GM23338 (cell line): ENCODE measurements at regions not wholly inside any gene's neighbourhood (a gene's known extent, or its start where the extent isn't known, plus 50 kb on each side); places are given as distances from the start of the nearest gene placed in this dataset.

ENCODE experiments used
- CREB1 ChIP-seq: fragments of 250-450 bp; sonication (Bioruptor Pico); IDR thresholded peaks from 2 replicates; pipeline ENCODE4 v1.5.0; 2020; ENCODE audit warnings: low read depth, mild to moderate bottlenecking, moderate library complexity
- CTCF ChIP-seq, 2 experiments: fragments of 200-600 bp in 1 of 2; sonication (generic) in 1 of 2; conservative IDR thresholded peaks; 2 replicates each; pipeline versions ENCODE4 v1.5.1 to v1.6.1; 2016 to 2017; ENCODE audit warnings: antibody characterized with exemption in 2 of 2, low read depth in 2 of 2, mild to moderate bottlenecking in 2 of 2, moderate library complexity in 1 of 2
- EZH2 ChIP-seq: fragments of 200-600 bp; sonication (generic); IDR thresholded peaks from one replicate; pipeline ENCODE4 v1.8.0; 2017; ENCODE audit warnings: antibody characterized with exemption, mild to moderate bottlenecking, low read depth; ENCODE audit not compliant: unreplicated experiment
- EZH2phosphoT487 ChIP-seq: fragments of 200-600 bp; sonication (generic); IDR thresholded peaks from one replicate; pipeline ENCODE4 v1.8.1; 2018; ENCODE audit warnings: antibody characterized with exemption; ENCODE audit not compliant: unreplicated experiment
- JUNB ChIP-seq: IDR thresholded peaks from one replicate; pipeline ENCODE4 v1.6.1; 2016; ENCODE audit warnings: antibody characterized with exemption; ENCODE audit not compliant: unreplicated experiment
- NANOG ChIP-seq: IDR thresholded peaks from 2 replicates; pipeline ENCODE4 v1.6.1; 2016; ENCODE audit warnings: antibody characterized with exemption, borderline replicate concordance
- POLR2AphosphoS5 ChIP-seq: IDR thresholded peaks from 2 replicates; pipeline ENCODE4 v1.6.1; 2016; ENCODE audit warnings: antibody characterized with exemption, low read depth
- STAT1 ChIP-seq: IDR thresholded peaks from one replicate; pipeline ENCODE4 v1.6.1; 2016; ENCODE audit warnings: antibody characterized with exemption; ENCODE audit not compliant: unreplicated experiment
- ZNF114 ChIP-seq: fragments of 250-450 bp; sonication (Bioruptor Pico); IDR thresholded peaks from 2 replicates; pipeline ENCODE4 v1.5.0; 2020; ENCODE audit warnings: mild to moderate bottlenecking, moderate library complexity
- ZNF331 ChIP-seq: fragments of 250-450 bp; sonication (Bioruptor Pico); IDR thresholded peaks from 2 replicates; pipeline ENCODE4 v1.5.0; 2020; ENCODE audit warnings: low read depth, mild to moderate bottlenecking, moderate library complexity
- TF ChIP-seq, protein P1 (sequence below): IDR thresholded peaks from one replicate; pipeline ENCODE4 v1.6.1; 2018; ENCODE audit warnings: antibody characterized with exemption; ENCODE audit not compliant: unreplicated experiment
- TF ChIP-seq, protein P2 (sequence below): IDR thresholded peaks from 2 replicates; pipeline ENCODE4 v1.6.1; 2016; ENCODE audit warnings: antibody characterized with exemption
- TF ChIP-seq, protein P3 (sequence below): fragments of 250-450 bp; sonication (Bioruptor Pico); IDR thresholded peaks from 2 replicates; pipeline ENCODE4 v1.5.0; 2020; ENCODE audit warnings: mild to moderate bottlenecking, moderate library complexity

- TF ChIP-seq CTCF (conservative IDR thresholded peaks at IDR 0.05; ENCODE audit: low read depth in 2 of 2) (no peak), NANOG (no peak), CREB1 (CRISPR knock-in tag) (no peak), JUNB (no peak), POLR2AphosphoS5 (no peak), EZH2phosphoT487 (no peak), EZH2 (peak; percentile 58), ZNF114 (no peak), ZNF331 (CRISPR knock-in tag) (no peak), STAT1 (no peak)
- TF ChIP-seq, protein P1, sequence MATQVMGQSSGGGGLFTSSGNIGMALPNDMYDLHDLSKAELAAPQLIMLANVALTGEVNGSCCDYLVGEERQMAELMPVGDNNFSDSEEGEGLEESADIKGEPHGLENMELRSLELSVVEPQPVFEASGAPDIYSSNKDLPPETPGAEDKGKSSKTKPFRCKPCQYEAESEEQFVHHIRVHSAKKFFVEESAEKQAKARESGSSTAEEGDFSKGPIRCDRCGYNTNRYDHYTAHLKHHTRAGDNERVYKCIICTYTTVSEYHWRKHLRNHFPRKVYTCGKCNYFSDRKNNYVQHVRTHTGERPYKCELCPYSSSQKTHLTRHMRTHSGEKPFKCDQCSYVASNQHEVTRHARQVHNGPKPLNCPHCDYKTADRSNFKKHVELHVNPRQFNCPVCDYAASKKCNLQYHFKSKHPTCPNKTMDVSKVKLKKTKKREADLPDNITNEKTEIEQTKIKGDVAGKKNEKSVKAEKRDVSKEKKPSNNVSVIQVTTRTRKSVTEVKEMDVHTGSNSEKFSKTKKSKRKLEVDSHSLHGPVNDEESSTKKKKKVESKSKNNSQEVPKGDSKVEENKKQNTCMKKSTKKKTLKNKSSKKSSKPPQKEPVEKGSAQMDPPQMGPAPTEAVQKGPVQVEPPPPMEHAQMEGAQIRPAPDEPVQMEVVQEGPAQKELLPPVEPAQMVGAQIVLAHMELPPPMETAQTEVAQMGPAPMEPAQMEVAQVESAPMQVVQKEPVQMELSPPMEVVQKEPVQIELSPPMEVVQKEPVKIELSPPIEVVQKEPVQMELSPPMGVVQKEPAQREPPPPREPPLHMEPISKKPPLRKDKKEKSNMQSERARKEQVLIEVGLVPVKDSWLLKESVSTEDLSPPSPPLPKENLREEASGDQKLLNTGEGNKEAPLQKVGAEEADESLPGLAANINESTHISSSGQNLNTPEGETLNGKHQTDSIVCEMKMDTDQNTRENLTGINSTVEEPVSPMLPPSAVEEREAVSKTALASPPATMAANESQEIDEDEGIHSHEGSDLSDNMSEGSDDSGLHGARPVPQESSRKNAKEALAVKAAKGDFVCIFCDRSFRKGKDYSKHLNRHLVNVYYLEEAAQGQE = no peak
- TF ChIP-seq, protein P2, sequence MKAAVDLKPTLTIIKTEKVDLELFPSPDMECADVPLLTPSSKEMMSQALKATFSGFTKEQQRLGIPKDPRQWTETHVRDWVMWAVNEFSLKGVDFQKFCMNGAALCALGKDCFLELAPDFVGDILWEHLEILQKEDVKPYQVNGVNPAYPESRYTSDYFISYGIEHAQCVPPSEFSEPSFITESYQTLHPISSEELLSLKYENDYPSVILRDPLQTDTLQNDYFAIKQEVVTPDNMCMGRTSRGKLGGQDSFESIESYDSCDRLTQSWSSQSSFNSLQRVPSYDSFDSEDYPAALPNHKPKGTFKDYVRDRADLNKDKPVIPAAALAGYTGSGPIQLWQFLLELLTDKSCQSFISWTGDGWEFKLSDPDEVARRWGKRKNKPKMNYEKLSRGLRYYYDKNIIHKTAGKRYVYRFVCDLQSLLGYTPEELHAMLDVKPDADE = no peak
- TF ChIP-seq, protein P3, sequence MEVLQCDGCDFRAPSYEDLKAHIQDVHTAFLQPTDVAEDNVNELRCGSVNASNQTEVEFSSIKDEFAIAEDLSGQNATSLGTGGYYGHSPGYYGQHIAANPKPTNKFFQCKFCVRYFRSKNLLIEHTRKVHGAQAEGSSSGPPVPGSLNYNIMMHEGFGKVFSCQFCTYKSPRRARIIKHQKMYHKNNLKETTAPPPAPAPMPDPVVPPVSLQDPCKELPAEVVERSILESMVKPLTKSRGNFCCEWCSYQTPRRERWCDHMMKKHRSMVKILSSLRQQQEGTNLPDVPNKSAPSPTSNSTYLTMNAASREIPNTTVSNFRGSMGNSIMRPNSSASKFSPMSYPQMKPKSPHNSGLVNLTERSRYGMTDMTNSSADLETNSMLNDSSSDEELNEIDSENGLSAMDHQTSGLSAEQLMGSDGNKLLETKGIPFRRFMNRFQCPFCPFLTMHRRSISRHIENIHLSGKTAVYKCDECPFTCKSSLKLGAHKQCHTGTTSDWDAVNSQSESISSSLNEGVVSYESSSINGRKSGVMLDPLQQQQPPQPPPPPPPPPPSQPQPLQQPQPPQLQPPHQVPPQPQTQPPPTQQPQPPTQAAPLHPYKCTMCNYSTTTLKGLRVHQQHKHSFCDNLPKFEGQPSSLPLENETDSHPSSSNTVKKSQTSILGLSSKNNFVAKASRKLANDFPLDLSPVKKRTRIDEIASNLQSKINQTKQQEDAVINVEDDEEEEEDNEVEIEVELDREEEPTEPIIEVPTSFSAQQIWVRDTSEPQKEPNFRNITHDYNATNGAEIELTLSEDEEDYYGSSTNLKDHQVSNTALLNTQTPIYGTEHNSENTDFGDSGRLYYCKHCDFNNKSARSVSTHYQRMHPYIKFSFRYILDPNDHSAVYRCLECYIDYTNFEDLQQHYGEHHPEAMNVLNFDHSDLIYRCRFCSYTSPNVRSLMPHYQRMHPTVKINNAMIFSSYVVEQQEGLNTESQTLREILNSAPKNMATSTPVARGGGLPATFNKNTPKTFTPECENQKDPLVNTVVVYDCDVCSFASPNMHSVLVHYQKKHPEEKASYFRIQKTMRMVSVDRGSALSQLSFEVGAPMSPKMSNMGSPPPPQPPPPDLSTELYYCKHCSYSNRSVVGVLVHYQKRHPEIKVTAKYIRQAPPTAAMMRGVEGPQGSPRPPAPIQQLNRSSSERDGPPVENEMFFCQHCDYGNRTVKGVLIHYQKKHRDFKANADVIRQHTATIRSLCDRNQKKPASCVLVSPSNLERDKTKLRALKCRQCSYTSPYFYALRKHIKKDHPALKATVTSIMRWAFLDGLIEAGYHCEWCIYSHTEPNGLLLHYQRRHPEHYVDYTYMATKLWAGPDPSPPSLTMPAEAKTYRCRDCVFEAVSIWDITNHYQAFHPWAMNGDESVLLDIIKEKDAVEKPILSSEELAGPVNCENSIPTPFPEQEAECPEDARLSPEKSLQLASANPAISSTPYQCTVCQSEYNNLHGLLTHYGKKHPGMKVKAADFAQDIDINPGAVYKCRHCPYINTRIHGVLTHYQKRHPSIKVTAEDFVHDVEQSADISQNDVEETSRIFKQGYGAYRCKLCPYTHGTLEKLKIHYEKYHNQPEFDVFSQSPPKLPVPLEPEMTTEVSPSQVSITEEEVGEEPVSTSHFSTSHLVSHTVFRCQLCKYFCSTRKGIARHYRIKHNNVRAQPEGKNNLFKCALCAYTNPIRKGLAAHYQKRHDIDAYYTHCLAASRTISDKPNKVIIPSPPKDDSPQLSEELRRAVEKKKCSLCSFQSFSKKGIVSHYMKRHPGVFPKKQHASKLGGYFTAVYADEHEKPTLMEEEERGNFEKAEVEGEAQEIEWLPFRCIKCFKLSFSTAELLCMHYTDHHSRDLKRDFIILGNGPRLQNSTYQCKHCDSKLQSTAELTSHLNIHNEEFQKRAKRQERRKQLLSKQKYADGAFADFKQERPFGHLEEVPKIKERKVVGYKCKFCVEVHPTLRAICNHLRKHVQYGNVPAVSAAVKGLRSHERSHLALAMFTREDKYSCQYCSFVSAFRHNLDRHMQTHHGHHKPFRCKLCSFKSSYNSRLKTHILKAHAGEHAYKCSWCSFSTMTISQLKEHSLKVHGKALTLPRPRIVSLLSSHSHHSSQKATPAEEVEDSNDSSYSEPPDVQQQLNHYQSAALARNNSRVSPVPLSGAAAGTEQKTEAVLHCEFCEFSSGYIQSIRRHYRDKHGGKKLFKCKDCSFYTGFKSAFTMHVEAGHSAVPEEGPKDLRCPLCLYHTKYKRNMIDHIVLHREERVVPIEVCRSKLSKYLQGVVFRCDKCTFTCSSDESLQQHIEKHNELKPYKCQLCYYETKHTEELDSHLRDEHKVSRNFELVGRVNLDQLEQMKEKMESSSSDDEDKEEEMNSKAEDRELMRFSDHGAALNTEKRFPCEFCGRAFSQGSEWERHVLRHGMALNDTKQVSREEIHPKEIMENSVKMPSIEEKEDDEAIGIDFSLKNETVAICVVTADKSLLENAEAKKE (CRISPR knock-in tag) = no peak
These were observed 71.0 kb upstream of the TBCA start for GRCh38 chr5:77847129-77847460.
